A549 (cell line): ENCODE measurements at regions not wholly inside any gene's neighbourhood (a gene's known extent, or its start where the extent isn't known, plus 50 kb on each side); places are given as distances from the start of the nearest gene placed in this dataset.

Source experiments
- ATAC-seq, 2 experiments: fragments of 200-7000 bp in 1 of 2; fragments of >200 bp in 1 of 2; cut with Nextera tagmentation in 1 of 2; cut with Tn5 transposase in 1 of 2; 3 replicates each; pipeline versions ENCODE4 v1.8.0 to v1.9.1; 2018 to 2020; ENCODE audit warnings: mild to moderate bottlenecking in 1 of 2, moderate library complexity in 1 of 2
- CTCF ChIA-PET: fragments of 300-600 bp; sonication (Branson Sonifier 250); formaldehyde crosslinking; extraction: SDS; loops from one replicate; lab custom pipeline; 2021; ENCODE audit warnings: antibody characterized with exemption, inconsistent platforms; lab: Yijun Ruan, JAX
- POLR2A ChIA-PET: fragments of 350-600 bp; formaldehyde crosslinking; extraction: SDS; loops from one replicate; lab custom pipeline; 2021; ENCODE audit warnings: antibody characterized with exemption, inconsistent platforms; lab: Yijun Ruan, JAX
- DNase-seq, 2 experiments: peaks; one replicate each; pipeline versions ENCODE4 v3.0.0 to v3.0.0-alpha.2; 2011 to 2016; ENCODE audit warnings: low read depth in 1 of 2, low spot score in 1 of 2
- FAIRE-seq: peaks from 2 replicates; lab custom pipeline; 2011; peaks lifted over from hg19 to GRCh38; lab: Jason Lieb, UNC
- H3K27ac ChIP-seq, 2 experiments: fragments of >200 bp; sonication (Bioruptor Twin); formaldehyde crosslinking; 3 replicates each; pipeline ENCODE4 v1.5.1; 2016 to 2017
- H3K4me1 ChIP-seq: fragments of >200 bp; sonication (Bioruptor Twin); formaldehyde crosslinking; 3 replicates; pipeline ENCODE4 v1.6.1; 2016
- H3K4me2 ChIP-seq: fragments of >200 bp; sonication (Bioruptor Twin); formaldehyde crosslinking; 3 replicates; pipeline ENCODE4 v1.6.1; 2016
- H3K4me3 ChIP-seq: fragments of >200 bp; sonication (Bioruptor Twin); formaldehyde crosslinking; 3 replicates; pipeline ENCODE4 v1.5.1; 2016
- H3K9me3 ChIP-seq: fragments of >200 bp; sonication (Bioruptor Twin); formaldehyde crosslinking; 3 replicates; pipeline ENCODE4 v1.6.1; 2016
- ATOH8 ChIP-seq: fragments of 250-450 bp; sonication (Bioruptor Pico); IDR thresholded peaks from 2 replicates; pipeline ENCODE4 v1.5.0; 2020; ENCODE audit warnings: low read depth, mild to moderate bottlenecking, moderate library complexity
- BCL3 ChIP-seq: fragments of >200 bp; sonication (Bioruptor Twin); formaldehyde crosslinking; IDR thresholded peaks from 3 replicates; pipeline ENCODE4 v1.6.1; 2016
- CBX8 ChIP-seq: fragments of 200-600 bp; sonication (generic); IDR thresholded peaks from 2 replicates; pipeline ENCODE4 v1.6.1; 2016
- CEBPB ChIP-seq, 2 experiments: fragments of >200 bp in 1 of 2; sonication (Bioruptor Twin) in 1 of 2; formaldehyde crosslinking in 1 of 2; IDR thresholded peaks; 2 replicates each; pipeline ENCODE4 v1.6.1; 2012 to 2016
- ELK1 ChIP-seq: fragments of 150-350 bp; IDR thresholded peaks from 2 replicates; pipeline ENCODE4 v1.6.1; 2014; ENCODE audit warnings: low read depth, mild to moderate bottlenecking, low read length
- FOXS1 ChIP-seq: fragments of 250-450 bp; sonication (Bioruptor Pico); IDR thresholded peaks from 2 replicates; pipeline ENCODE4 v1.5.0; 2020; ENCODE audit warnings: mild to moderate bottlenecking, moderate library complexity
- HDAC2 ChIP-seq: fragments of 200-600 bp; sonication (generic); IDR thresholded peaks from 2 replicates; pipeline ENCODE4 v1.6.1; 2016
- HMGXB4 ChIP-seq: fragments of 250-450 bp; sonication (Bioruptor Pico); IDR thresholded peaks from 2 replicates; pipeline ENCODE4 v1.5.0; 2021; ENCODE audit warnings: mild to moderate bottlenecking, moderate library complexity, borderline replicate concordance
- JUN ChIP-seq, 2 experiments: fragments of >200 bp; sonication (Bioruptor Twin); formaldehyde crosslinking; IDR thresholded peaks; 2 replicates in 1 of 2; 3 replicates in 1 of 2; pipeline ENCODE4 v1.6.1; 2016 to 2017
- JUNB ChIP-seq: fragments of >200 bp; sonication (Bioruptor Twin); formaldehyde crosslinking; IDR thresholded peaks from 2 replicates; pipeline ENCODE4 v1.6.1; 2016
- MAX ChIP-seq: IDR thresholded peaks from 2 replicates; pipeline ENCODE4 v1.6.1; 2012
- MAZ ChIP-seq: fragments of 150-350 bp; IDR thresholded peaks from 2 replicates; pipeline ENCODE4 v1.6.1; 2014; ENCODE audit warnings: antibody characterized with exemption, low read depth, low read length, borderline replicate concordance
- MYC ChIP-seq: IDR thresholded peaks from 2 replicates; pipeline ENCODE4 v1.6.1; 2012; ENCODE audit warnings: mild to moderate bottlenecking, inconsistent platforms, low read length, improper control_type of control experiment, borderline replicate concordance
- NR3C1 ChIP-seq: fragments of >200 bp; sonication (Bioruptor Twin); formaldehyde crosslinking; IDR thresholded peaks from 3 replicates; pipeline ENCODE4 v1.6.1; 2017
- PHF8 ChIP-seq: fragments of 200-600 bp; sonication (generic); IDR thresholded peaks from 2 replicates; pipeline ENCODE4 v1.6.1; 2016; ENCODE audit warnings: low read depth, mild to moderate bottlenecking, antibody characterized with exemption, moderate library complexity, borderline replicate concordance
- POLR2AphosphoS2 ChIP-seq: conservative IDR thresholded peaks from 2 replicates; pipeline ENCODE4 v1.6.1; 2012; ENCODE audit warnings: low read length, improper control_type of control experiment, inconsistent platforms
- RARB ChIP-seq: fragments of 250-450 bp; sonication (Bioruptor Pico); IDR thresholded peaks from 2 replicates; pipeline ENCODE4 v1.8.0; 2021; ENCODE audit warnings: mild to moderate bottlenecking, moderate library complexity
- RCOR1 ChIP-seq: fragments of 150-350 bp; IDR thresholded peaks from 2 replicates; pipeline ENCODE4 v1.6.1; 2014; ENCODE audit warnings: antibody characterized with exemption, low read length, low read depth
- SREBF2 ChIP-seq: fragments of 450-650 bp; IDR thresholded peaks from 2 replicates; pipeline ENCODE4 v1.6.1; 2014; ENCODE audit warnings: mild to moderate bottlenecking, moderate library complexity
- WGBS: methylation state at CpG from one replicate; pipeline ENCODE4 v1.1.6; 2017; ENCODE audit errors: missing lambda C conversion rate; 5-methylcytosine and 5-hydroxymethylcytosine counted together
- TF ChIP-seq, protein P1 (sequence below): fragments of 450-650 bp; IDR thresholded peaks from 2 replicates; pipeline ENCODE4 v1.6.1; 2014; ENCODE audit warnings: antibody characterized with exemption
- TF ChIP-seq, protein P2 (sequence below): IDR thresholded peaks from 2 replicates; pipeline ENCODE4 v1.6.1; 2012; ENCODE audit warnings: low read depth, borderline replicate concordance

- TF ChIP-seq ELK1 = no peak
- TF ChIP-seq, protein P1, sequence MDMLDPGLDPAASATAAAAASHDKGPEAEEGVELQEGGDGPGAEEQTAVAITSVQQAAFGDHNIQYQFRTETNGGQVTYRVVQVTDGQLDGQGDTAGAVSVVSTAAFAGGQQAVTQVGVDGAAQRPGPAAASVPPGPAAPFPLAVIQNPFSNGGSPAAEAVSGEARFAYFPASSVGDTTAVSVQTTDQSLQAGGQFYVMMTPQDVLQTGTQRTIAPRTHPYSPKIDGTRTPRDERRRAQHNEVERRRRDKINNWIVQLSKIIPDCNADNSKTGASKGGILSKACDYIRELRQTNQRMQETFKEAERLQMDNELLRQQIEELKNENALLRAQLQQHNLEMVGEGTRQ = no peak
Measured at GRCh38 chr13:53743906-53744305, 715.3 kb downstream of the OLFM4 start (continued).

DNA sequence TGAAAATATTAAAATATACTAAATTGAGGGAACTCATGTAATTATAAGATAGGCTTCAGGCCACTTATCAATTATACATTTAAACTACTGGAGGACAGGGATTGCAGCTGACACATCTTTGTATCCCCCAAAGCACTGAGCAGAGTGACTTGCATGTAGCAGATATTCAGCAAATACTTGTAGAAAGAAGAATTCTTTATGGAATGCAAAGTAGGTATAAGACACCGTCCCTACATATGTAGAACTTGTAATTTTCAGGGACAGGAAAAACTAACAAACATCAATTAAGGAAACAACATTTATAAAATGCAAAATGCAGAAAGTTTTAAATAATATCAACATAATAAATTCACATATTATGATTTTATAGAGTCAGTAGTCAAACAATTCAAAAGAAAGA lies 719.2 kb downstream of the OLFM4 start:
- DNase-seq (no peak), ATAC-seq (no peak), FAIRE-seq (no peak)
- Histone ChIP-seq H3K4me3 (no peak overlapping the region), H3K4me2 (no peak overlapping the region), H3K4me1 (no peaks in the 10 kb centered on the region), H3K27ac (no peak overlapping the region), H3K9me3 (no peaks in the 10 kb centered on the region)
- ChIA-PET POLR2A (no interaction called here), CTCF (no interaction called here)
- TF ChIP-seq, protein P2, sequence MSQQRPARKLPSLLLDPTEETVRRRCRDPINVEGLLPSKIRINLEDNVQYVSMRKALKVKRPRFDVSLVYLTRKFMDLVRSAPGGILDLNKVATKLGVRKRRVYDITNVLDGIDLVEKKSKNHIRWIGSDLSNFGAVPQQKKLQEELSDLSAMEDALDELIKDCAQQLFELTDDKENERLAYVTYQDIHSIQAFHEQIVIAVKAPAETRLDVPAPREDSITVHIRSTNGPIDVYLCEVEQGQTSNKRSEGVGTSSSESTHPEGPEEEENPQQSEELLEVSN = no peak
- TF ChIP-seq PHF8 (no peak), ATOH8 (CRISPR knock-in tag) (no peak), MYC (no peak), RCOR1 (no peak), JUNB (no peak), HMGXB4 (CRISPR knock-in tag) (no peak), CEBPB (IDR thresholded peaks at IDR 0.05) (no peak), CBX8 (no peak), MAZ (no peak), JUN (IDR thresholded peaks at IDR 0.05) (no peak), MAX (no peak), RARB (CRISPR knock-in tag) (no peak), BCL3 (no peak), NR3C1 (no peak), HDAC2 (no peak), POLR2AphosphoS2 (no peak), SREBF2 (no peak)
- 4% methylated on average over 1 of the region's 1 CpG for WGBS

DNA sequence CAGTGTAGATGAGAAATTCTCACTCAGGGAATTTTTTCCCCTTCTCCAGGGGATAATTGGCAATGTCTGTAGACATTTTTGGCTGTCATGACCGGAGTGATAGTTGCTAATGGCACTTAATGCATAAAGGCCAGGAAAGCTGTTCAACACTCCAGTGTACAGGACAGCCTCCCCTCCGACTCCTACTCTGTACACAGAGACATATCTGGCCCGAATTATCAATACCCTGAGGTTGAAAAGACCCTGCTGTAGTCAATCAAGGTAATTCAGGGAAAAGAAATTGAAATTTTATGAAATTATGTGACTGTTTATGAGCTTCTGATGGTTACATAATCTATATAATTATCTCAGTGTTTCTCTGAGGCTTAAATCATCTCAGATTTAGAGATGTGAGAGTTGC lies 720.7 kb downstream of the OLFM4 start:
- ChIA-PET POLR2A (no interaction called here), CTCF (no interaction called here)
- 0% methylated on average over 3 of the region's 3 CpGs for WGBS
- ATAC-seq (no peak), FAIRE-seq (no peak), DNase-seq (no peak)
- Histone ChIP-seq H3K4me3 (no peak overlapping the region), H3K9me3 (no peaks in the 10 kb centered on the region), H3K4me1 (no peaks in the 10 kb centered on the region), H3K27ac (no peak overlapping the region), H3K4me2 (no peak overlapping the region)
- TF ChIP-seq FOXS1 (CRISPR knock-in tag) = no peak
